ENCODE measurements at regions not wholly inside any gene's neighbourhood (a gene's known extent, or its start where the extent isn't known, plus 50 kb on each side); places are given as distances from the start of the nearest gene placed in this dataset.

DNA sequence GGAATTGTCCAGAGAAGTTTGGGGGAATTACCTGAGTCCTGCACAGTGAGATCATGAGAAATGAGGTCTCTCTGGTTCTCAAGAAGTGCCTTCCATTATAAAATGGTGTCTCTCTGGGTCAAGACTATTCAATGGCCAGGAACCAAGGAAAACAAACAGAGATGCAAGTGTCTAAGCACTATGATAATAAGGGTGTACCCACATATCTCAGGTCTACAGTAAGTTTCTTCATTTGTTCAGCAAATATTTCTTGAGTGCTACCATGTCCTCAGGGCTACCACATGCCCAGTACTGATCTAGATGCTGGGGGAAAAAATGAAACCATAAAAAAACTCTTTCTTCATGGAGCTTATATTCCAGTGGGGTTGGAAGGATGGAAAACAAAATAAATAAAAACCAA, 170.0 kb downstream of the ACKR3 start:
- H3K4me3 ChIP-seq (ENCODE audit: control insufficient read depth in 1 of 7, extremely low read depth in 1 of 7, insufficient read depth in 4 of 7, low read depth in 2 of 7, low read length in 6 of 7) = no peak overlapping the region
- H3K27me3 ChIP-seq (replicated peaks in 2 of 5; ENCODE audit: control insufficient read depth in 4 of 5, insufficient read depth in 5 of 5, low read length in 4 of 5) = peaks cover 0 to 16% (median 7%) of the 10 kb centered on the region in 5 experiments
- H3K4me1 ChIP-seq (ENCODE audit: control extremely low read depth in 1 of 4, control insufficient read depth in 4 of 4, insufficient read depth in 4 of 4, low read length in 3 of 4) = no peaks in the 10 kb centered on the region
- H3K36me3 ChIP-seq (ENCODE audit: control insufficient read depth in 4 of 4, insufficient read depth in 4 of 4, low read length in 3 of 4) = no peaks in the 10 kb centered on the region
- DNase-seq = no peak
- ChIA-PET POLR2A (no interaction called here), CTCF (no interaction called here)
- no peak overlapping the region for H3K27ac ChIP-seq (ENCODE audit: insufficient read depth in 1 of 2, low read depth in 1 of 2, low read length in 2 of 2, poor library complexity in 1 of 2, severe bottlenecking in 2 of 2)
- H3K9me3 ChIP-seq (ENCODE audit: control extremely low read depth in 1 of 5, control insufficient read depth in 4 of 5, insufficient read depth in 2 of 5, low read depth in 1 of 5, low read length in 4 of 5) = no peaks in the 10 kb centered on the region

DNA sequence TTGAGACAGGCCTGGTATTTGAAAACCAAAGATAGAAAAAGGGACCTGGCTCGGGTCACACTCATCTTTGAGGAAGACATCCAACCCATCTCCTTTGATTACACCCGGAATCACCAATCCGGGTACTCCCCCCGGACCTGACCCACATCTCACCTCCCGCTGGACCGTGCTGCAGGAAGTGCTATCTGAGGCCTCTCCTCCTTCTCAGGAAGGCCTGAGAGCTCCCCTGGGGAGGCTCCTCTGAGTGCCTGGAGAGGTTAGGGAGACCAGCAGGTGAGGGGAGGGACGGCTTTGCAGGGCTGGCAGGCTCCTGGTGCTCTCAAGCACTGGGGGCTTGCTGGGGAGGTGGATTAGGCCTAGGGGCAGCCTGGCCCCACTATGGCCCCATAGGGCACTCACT, 170.9 kb downstream of the ACKR3 start:
- no peak overlapping the region for H3K4me3 ChIP-seq (ENCODE audit: control insufficient read depth in 1 of 7, extremely low read depth in 1 of 7, insufficient read depth in 4 of 7, low read depth in 2 of 7, low read length in 6 of 7)
- no peaks in the 10 kb centered on the region for H3K9me3 ChIP-seq (ENCODE audit: control extremely low read depth in 1 of 5, control insufficient read depth in 4 of 5, insufficient read depth in 2 of 5, low read depth in 1 of 5, low read length in 4 of 5)
- no peak overlapping the region for H3K27ac ChIP-seq (ENCODE audit: insufficient read depth in 1 of 2, low read depth in 1 of 2, low read length in 2 of 2, poor library complexity in 1 of 2, severe bottlenecking in 2 of 2)
- WGBS (ENCODE audit: insufficient coverage) = 86% methylated on average over 6 of the region's 7 CpGs
- no peaks in the 10 kb centered on the region for H3K4me1 ChIP-seq (ENCODE audit: control extremely low read depth in 1 of 4, control insufficient read depth in 4 of 4, insufficient read depth in 4 of 4, low read length in 3 of 4)
- no peaks in the 10 kb centered on the region for H3K36me3 ChIP-seq (ENCODE audit: control insufficient read depth in 4 of 4, insufficient read depth in 4 of 4, low read length in 3 of 4)
- POLR2A ChIA-PET = no interaction called here
- peaks cover 0 to 13% (median 5%) of the 10 kb centered on the region in 5 experiments for H3K27me3 ChIP-seq (replicated peaks in 2 of 5; ENCODE audit: control insufficient read depth in 4 of 5, insufficient read depth in 5 of 5, low read length in 4 of 5)
- CTCF ChIA-PET = no interaction called here
- no peak for DNase-seq

DNA sequence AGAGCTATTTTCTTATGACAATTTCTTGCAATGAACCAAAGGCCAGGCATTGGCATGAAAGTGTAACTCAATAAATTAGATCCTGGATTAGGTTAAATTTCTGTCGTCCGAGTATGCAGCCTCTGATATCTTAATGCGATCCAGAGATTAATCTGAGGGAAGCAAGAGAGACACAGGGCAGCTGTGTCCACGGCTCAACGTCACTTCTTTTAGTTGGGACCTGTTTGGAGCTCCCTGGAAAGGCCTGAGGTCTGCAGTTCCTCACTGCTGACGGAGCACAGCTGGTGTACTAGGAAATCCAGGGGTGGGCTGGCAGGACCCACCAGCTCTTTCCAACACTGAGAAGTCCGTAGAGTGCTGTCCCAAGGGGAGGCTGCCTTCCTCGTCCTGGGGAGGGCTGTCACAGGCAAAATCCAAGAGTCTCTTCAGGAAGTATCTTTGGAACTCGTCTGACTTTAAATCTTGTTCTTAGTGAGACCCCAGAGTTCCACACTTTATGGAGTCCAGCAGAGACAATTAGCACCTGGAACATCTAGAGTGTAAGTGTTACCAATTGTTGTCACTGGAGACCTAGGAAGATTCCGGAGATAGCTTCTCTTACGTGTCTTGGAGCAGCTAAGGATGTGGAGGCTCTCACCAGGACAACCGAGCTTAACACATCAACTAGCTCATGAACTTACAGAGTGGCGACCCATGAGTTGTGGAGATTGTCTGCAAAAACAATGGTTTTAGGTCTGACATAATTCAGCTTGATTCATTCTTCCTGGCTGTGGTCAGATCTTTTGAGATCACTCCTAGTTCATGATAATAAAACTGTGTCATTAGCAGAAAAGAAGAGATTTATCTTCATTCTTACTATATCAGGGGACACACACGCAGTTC, 173.7 kb downstream of the ACKR3 start:
- peaks cover 0 to 10% (median 6%) of the 10 kb centered on the region in 5 experiments for H3K27me3 ChIP-seq (replicated peaks in 2 of 5; ENCODE audit: control insufficient read depth in 4 of 5, insufficient read depth in 5 of 5, low read length in 4 of 5)
- H3K36me3 ChIP-seq (ENCODE audit: control insufficient read depth in 4 of 4, insufficient read depth in 4 of 4, low read length in 3 of 4) = no peaks in the 10 kb centered on the region
- no peaks in the 10 kb centered on the region for H3K4me1 ChIP-seq (ENCODE audit: control extremely low read depth in 1 of 4, control insufficient read depth in 4 of 4, insufficient read depth in 4 of 4, low read length in 3 of 4)
- ChIA-PET POLR2A (no interaction called here), CTCF (no interaction called here)
- 90% methylated on average over 11 of the region's 14 CpGs for WGBS (ENCODE audit: insufficient coverage)
- no peak overlapping the region for H3K4me3 ChIP-seq (ENCODE audit: control insufficient read depth in 1 of 7, extremely low read depth in 1 of 7, insufficient read depth in 4 of 7, low read depth in 2 of 7, low read length in 6 of 7)
- H3K9me3 ChIP-seq (ENCODE audit: control extremely low read depth in 1 of 5, control insufficient read depth in 4 of 5, insufficient read depth in 2 of 5, low read depth in 1 of 5, low read length in 4 of 5) = no peaks in the 10 kb centered on the region
- H3K27ac ChIP-seq (ENCODE audit: insufficient read depth in 1 of 2, low read depth in 1 of 2, low read length in 2 of 2, poor library complexity in 1 of 2, severe bottlenecking in 2 of 2) = no peak overlapping the region
- DNase-seq = no peak

DNA sequence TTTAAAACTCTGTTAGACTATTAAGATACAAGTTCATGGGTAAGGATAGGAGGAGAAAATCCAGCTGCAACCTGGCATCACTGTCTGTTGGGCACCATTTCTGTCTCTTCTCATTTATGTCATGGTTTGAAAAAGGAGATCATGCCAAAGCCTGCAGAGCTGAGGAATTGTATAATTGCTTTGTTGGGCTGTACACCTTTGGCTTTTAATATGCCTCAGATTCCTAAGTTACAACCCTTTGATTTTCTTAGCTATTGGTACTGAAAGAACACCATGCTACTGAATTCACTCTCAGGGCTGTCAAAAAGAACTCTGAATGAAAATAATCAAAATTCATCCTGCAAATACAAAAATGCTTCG, 174.3 kb downstream of the ACKR3 start:
- ChIA-PET POLR2A (no interaction called here), CTCF (no interaction called here)
- peaks cover 0 to 10% (median 7%) of the 10 kb centered on the region in 5 experiments for H3K27me3 ChIP-seq (replicated peaks in 2 of 5; ENCODE audit: control insufficient read depth in 4 of 5, insufficient read depth in 5 of 5, low read length in 4 of 5)
- no peaks in the 10 kb centered on the region for H3K9me3 ChIP-seq (ENCODE audit: control extremely low read depth in 1 of 5, control insufficient read depth in 4 of 5, insufficient read depth in 2 of 5, low read depth in 1 of 5, low read length in 4 of 5)
- WGBS (ENCODE audit: insufficient coverage) = 85% methylated on average over 1 of the region's 1 CpG
- no peak overlapping the region for H3K27ac ChIP-seq (ENCODE audit: insufficient read depth in 1 of 2, low read depth in 1 of 2, low read length in 2 of 2, poor library complexity in 1 of 2, severe bottlenecking in 2 of 2)
- H3K4me1 ChIP-seq (ENCODE audit: control extremely low read depth in 1 of 4, control insufficient read depth in 4 of 4, insufficient read depth in 4 of 4, low read length in 3 of 4) = no peaks in the 10 kb centered on the region
- no peaks in the 10 kb centered on the region for H3K36me3 ChIP-seq (ENCODE audit: control insufficient read depth in 4 of 4, insufficient read depth in 4 of 4, low read length in 3 of 4)
- H3K4me3 ChIP-seq (ENCODE audit: control insufficient read depth in 1 of 7, extremely low read depth in 1 of 7, insufficient read depth in 4 of 7, low read depth in 2 of 7, low read length in 6 of 7) = no peak overlapping the region
- DNase-seq = no peak

DNA sequence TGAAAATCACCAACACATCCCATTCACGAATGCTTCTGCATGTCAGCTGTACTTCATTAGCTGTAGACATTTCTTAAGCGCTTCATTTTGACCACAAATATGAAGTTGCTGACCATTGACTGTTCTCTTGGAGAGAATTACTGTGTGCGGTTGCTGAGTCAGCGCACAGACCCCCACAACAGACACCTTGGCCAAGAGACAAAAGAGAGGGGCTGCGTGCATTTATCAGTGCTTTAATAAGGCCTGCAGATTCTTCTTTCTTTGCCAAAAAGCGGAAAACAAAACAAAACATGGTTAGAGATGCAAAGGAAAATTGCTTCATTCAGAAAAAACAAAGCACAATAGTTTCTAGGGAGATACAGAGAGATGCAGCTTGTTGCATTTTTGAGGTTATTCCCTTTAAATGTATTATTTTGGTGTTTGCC, 174.7 kb downstream of the ACKR3 start:
- DNase-seq = no peak
- ChIA-PET CTCF (no interaction called here), POLR2A (no interaction called here)
- Histone ChIP-seq H3K36me3 (ENCODE audit: control insufficient read depth in 4 of 4, insufficient read depth in 4 of 4, low read length in 3 of 4) (no peaks in the 10 kb centered on the region), H3K27me3 (replicated peaks in 2 of 5; ENCODE audit: control insufficient read depth in 4 of 5, insufficient read depth in 5 of 5, low read length in 4 of 5) (peaks cover 0 to 10% (median 5%) of the 10 kb centered on the region in 5 experiments), H3K4me3 (ENCODE audit: control insufficient read depth in 1 of 7, extremely low read depth in 1 of 7, insufficient read depth in 4 of 7, low read depth in 2 of 7, low read length in 6 of 7) (no peak overlapping the region), H3K27ac (ENCODE audit: insufficient read depth in 1 of 2, low read depth in 1 of 2, low read length in 2 of 2, poor library complexity in 1 of 2, severe bottlenecking in 2 of 2) (no peak overlapping the region), H3K9me3 (ENCODE audit: control extremely low read depth in 1 of 5, control insufficient read depth in 4 of 5, insufficient read depth in 2 of 5, low read depth in 1 of 5, low read length in 4 of 5) (no peaks in the 10 kb centered on the region), H3K4me1 (ENCODE audit: control extremely low read depth in 1 of 4, control insufficient read depth in 4 of 4, insufficient read depth in 4 of 4, low read length in 3 of 4) (no peaks in the 10 kb centered on the region)
- whole genome bisulfite sequencing (ENCODE audit: insufficient coverage) = 92% methylated on average over 5 of the region's 6 CpGs

DNA sequence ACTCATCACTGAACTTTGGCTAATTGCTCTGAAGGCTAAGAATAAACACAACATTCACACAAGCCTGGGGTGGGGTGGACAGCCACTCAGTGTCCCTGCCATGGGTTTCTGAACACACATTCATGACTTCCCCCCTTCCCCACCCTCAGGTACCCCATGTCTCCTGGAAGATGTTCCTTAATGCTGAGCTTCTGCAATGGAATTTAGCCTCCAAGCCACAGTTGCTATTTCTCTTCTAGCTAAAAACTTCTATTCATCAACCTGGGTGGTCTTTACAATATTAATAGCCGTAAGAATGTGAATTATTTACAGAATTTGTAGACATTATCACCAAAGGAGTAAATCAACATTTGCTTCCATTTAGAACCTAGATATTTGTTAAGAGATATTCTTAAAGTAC, 175.1 kb downstream of the ACKR3 start:
- ChIA-PET CTCF (no interaction called here), POLR2A (no interaction called here)
- Histone ChIP-seq H3K9me3 (ENCODE audit: control extremely low read depth in 1 of 5, control insufficient read depth in 4 of 5, insufficient read depth in 2 of 5, low read depth in 1 of 5, low read length in 4 of 5) (no peaks in the 10 kb centered on the region), H3K4me1 (ENCODE audit: control extremely low read depth in 1 of 4, control insufficient read depth in 4 of 4, insufficient read depth in 4 of 4, low read length in 3 of 4) (no peaks in the 10 kb centered on the region), H3K27ac (ENCODE audit: insufficient read depth in 1 of 2, low read depth in 1 of 2, low read length in 2 of 2, poor library complexity in 1 of 2, severe bottlenecking in 2 of 2) (no peak overlapping the region), H3K4me3 (ENCODE audit: control insufficient read depth in 1 of 7, extremely low read depth in 1 of 7, insufficient read depth in 4 of 7, low read depth in 2 of 7, low read length in 6 of 7) (no peak overlapping the region), H3K27me3 (replicated peaks in 2 of 5; ENCODE audit: control insufficient read depth in 4 of 5, insufficient read depth in 5 of 5, low read length in 4 of 5) (peaks cover 0 to 11% (median 5%) of the 10 kb centered on the region in 5 experiments), H3K36me3 (ENCODE audit: control insufficient read depth in 4 of 4, insufficient read depth in 4 of 4, low read length in 3 of 4) (no peaks in the 10 kb centered on the region)
- no peak for DNase-seq
- WGBS (ENCODE audit: insufficient coverage) = no CpG with 5 or more reads among the region's 1 CpG

DNA sequence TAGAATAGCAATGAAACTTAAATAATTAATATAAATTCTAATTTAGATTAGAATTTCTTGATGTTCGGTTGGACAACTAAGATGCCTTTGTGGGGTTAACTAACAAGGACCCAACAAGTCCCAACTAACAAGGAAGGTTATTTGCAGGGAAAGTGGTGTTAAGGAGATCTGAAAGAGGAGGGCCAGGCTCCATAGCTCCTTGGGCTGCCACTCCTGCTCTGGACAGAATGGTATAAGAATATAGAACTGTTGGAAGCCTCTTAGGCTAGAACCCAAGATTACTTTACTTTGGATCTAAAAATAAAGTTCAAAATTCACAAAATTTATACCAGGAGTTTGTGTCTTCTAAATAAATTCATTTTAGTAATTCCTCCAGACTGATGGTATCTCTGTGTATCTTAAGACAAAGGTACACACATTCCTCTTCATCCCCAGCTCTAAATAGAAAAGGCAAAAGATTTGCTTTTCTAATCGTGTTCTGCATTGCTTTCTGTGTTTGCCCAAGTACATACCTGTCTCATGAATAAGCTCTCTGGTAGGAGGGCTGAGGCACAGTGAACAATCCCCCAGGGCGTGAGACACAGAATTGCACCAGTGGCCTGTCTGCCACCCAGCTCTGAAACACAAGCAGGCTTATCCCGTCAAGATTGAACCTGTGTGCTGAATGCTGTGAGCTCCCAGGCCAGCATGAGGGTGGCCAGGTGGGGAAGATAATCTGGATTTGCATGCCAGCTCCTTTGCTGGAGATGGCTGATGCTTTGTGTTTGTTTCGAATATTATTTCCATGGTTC, 176.0 kb downstream of the ACKR3 start:
- no peak overlapping the region for H3K4me3 ChIP-seq (ENCODE audit: control insufficient read depth in 1 of 7, extremely low read depth in 1 of 7, insufficient read depth in 4 of 7, low read depth in 2 of 7, low read length in 6 of 7)
- DNase-seq = no peak
- ChIA-PET POLR2A (no interaction called here), CTCF (no interaction called here)
- peaks cover 0 to 12% (median 5%) of the 10 kb centered on the region in 5 experiments for H3K27me3 ChIP-seq (replicated peaks in 2 of 5; ENCODE audit: control insufficient read depth in 4 of 5, insufficient read depth in 5 of 5, low read length in 4 of 5)
- no peak overlapping the region for H3K27ac ChIP-seq (ENCODE audit: insufficient read depth in 1 of 2, low read depth in 1 of 2, low read length in 2 of 2, poor library complexity in 1 of 2, severe bottlenecking in 2 of 2)
- 97% methylated on average over 3 of the region's 5 CpGs for WGBS (ENCODE audit: insufficient coverage)
- H3K4me1 ChIP-seq (ENCODE audit: control extremely low read depth in 1 of 4, control insufficient read depth in 4 of 4, insufficient read depth in 4 of 4, low read length in 3 of 4) = no peaks in the 10 kb centered on the region
- H3K9me3 ChIP-seq (ENCODE audit: control extremely low read depth in 1 of 5, control insufficient read depth in 4 of 5, insufficient read depth in 2 of 5, low read depth in 1 of 5, low read length in 4 of 5) = no peaks in the 10 kb centered on the region
- H3K36me3 ChIP-seq (ENCODE audit: control insufficient read depth in 4 of 4, insufficient read depth in 4 of 4, low read length in 3 of 4) = no peaks in the 10 kb centered on the region
